Fibroblast of the aortic adventitia (primary cell): ENCODE measurements at regions not wholly inside any gene's neighbourhood (a gene's known extent, or its start where the extent isn't known, plus 50 kb on each side); places are given as distances from the start of the nearest gene placed in this dataset.

Source experiments
- DNase-seq: peaks from one replicate; pipeline ENCODE4 v3.0.0-alpha.2; 2010; ENCODE audit warnings: low read depth
- H3K4me3 ChIP-seq: 2 replicates; pipeline ENCODE4 v1.5.1; 2011; ENCODE audit warnings: low read depth, mild to moderate bottlenecking, control low read depth, low read length, moderate library complexity
- TF ChIP-seq, protein P1 (sequence below): IDR thresholded peaks from 2 replicates; pipeline ENCODE4 v1.5.1; 2011; ENCODE audit warnings: mild to moderate bottlenecking, low read length, control low read depth, inconsistent platforms; ENCODE audit not compliant: insufficient read depth

DNA sequence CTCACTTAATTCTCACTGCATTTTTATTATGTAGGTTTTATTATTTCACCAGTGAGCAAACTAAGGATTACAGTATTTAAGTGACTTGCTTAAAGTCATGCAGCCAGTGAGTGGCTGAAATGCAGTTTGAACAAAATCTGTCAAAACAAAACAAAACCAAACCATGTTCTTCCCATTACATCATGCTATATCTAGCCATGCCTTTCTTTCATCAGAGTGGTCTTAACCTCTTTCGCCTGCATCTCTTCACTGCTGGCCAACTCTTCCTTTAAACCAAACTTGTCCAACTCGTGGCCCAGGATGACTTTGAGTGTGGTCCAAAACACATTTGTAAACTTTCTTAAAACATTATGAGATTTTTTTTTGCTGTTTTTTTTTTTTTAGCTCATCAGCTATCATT, 223.2 kb downstream of the PCDH7 start:
- TF ChIP-seq, protein P1, sequence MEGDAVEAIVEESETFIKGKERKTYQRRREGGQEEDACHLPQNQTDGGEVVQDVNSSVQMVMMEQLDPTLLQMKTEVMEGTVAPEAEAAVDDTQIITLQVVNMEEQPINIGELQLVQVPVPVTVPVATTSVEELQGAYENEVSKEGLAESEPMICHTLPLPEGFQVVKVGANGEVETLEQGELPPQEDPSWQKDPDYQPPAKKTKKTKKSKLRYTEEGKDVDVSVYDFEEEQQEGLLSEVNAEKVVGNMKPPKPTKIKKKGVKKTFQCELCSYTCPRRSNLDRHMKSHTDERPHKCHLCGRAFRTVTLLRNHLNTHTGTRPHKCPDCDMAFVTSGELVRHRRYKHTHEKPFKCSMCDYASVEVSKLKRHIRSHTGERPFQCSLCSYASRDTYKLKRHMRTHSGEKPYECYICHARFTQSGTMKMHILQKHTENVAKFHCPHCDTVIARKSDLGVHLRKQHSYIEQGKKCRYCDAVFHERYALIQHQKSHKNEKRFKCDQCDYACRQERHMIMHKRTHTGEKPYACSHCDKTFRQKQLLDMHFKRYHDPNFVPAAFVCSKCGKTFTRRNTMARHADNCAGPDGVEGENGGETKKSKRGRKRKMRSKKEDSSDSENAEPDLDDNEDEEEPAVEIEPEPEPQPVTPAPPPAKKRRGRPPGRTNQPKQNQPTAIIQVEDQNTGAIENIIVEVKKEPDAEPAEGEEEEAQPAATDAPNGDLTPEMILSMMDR, result no peak
- no peak overlapping the region for H3K4me3 ChIP-seq
- peak; percentile 44 for DNase-seq

DNA sequence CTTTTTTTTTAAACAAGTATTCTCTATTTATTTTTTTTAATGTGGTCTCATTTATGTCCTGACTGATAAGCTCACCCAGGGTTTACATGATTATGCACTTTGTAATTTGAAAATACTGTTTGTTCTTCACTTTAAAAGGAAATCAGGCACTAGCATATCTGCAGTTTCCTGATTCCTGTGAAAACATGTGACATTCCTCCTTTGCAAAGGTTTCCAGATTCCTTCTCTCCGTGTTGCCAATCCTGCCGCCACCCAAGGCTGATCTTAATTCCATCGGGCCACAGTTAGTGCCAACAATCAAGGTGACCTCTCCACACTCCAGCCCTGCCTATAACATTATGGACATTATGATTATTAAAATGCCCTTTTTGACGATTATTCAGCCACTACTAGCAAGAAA, 225.4 kb downstream of the PCDH7 start:
- DNase-seq, result peak; percentile 27
- no peak overlapping the region for H3K4me3 ChIP-seq
- TF ChIP-seq, protein P1, result no peak

DNA sequence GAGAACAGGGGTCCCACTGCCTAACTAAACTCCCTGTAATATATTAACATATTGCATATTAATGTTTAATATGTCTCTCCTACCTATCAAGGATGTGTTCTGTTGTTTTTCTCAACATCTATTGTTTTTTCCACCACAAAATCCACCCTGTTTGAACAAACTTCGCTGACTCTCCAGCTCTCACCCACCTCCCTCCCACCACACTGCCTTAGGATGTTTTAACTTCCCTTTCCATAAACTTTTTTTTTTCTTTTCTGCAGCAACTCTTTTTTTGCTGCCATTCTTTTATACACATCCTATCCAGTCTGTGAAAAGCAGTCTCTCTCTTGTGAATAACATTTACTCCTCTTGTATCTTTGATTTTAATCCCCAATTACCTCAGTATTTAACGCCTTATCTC, 226.1 kb downstream of the PCDH7 start:
- H3K4me3 ChIP-seq, result no peak overlapping the region
- TF ChIP-seq, protein P1, result no peak
- DNase-seq, result no peak

DNA sequence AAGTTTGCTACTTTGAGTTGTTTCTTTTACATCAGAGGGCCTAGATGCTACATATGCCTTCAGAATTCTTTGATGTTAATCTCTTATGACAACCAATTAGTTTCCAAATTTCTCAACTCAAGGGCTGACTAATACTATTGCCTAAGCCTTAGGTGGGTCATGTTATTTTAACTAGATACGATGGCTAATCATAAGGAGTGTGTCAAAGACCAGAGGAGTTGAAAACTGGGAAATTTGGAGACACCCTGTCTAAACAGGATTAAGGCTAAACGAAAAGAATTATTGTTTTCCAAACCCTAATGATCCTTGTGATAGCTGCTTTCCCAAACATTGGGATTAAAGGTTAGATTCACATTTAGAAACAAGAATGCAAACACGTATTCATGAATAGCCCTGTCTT, 228.5 kb downstream of the PCDH7 start:
- H3K4me3 ChIP-seq, result no peak overlapping the region
- TF ChIP-seq, protein P1, result no peak
- DNase-seq, result peak; percentile 90

- TF ChIP-seq, protein P1, result no peak
- no peak for DNase-seq
- H3K4me3 ChIP-seq, result no peak overlapping the region
These were observed 230.6 kb downstream of the PCDH7 start for GRCh38 chr4:30950737-30951136.

DNA sequence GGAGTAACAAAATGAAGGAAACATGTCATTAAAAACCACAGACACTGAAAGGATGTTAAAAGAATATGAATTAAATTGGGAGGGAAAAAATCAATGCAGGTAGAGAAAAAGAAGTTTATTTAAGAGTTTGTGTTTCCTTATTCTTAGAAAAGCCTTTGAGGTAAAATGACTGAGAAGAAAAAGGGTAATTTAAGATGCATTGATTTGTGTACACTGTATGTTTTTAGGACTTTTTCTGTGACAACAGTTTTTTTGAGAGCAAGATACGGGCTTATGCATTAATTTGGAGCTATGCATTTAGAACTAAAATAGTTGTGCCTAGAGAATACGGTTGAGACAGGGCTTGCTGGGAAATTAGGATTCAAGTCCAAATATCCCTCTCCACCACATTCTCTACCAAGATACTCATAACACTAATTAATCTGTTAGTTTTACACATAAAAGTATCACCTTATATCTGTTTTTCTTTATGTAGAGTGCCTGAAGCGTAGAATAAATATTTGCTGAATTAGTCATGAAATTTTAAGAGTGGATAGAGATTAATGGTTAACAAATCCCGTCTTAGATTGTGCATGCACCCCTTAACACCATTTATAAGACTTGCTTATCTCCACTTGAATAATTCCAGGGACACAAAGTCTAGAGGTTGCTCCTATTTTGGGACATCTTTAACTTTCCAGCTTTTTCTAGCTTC, 232.5 kb downstream of the PCDH7 start:
- no peak overlapping the region for H3K4me3 ChIP-seq
- DNase-seq, result no peak
- TF ChIP-seq, protein P1, result no peak

- DNase-seq, result no peak
- H3K4me3 ChIP-seq, result no peak overlapping the region
- TF ChIP-seq, protein P1, result no peak
These were observed 233.6 kb downstream of the PCDH7 start for GRCh38 chr4:30953799-30954198.
